Activated T-cell treated with anti-CD3 and anti-CD28 coated beads for 48 hours (primary cell): ENCODE measurements at regions not wholly inside any gene's neighbourhood (a gene's known extent, or its start where the extent isn't known, plus 50 kb on each side); places are given as distances from the start of the nearest gene placed in this dataset.

Experiments
- DNase-seq: peaks from one replicate; pipeline ENCODE4 v3.0.0-alpha.2; 2020; ENCODE audit warnings: low read depth

GRCh38 chr6:156126535-156126934 lies 650.6 kb upstream of the ARID1B start:
- DNase-seq, result no peak

- no peak for DNase-seq
These were observed 651.3 kb upstream of the ARID1B start for GRCh38 chr6:156125844-156126243.

GRCh38 chr6:156123731-156124130 lies 653.4 kb upstream of the ARID1B start:
- DNase-seq, result no peak

- no peak for DNase-seq
These were observed 655.2 kb upstream of the ARID1B start for GRCh38 chr6:156121973-156122372.

- no peak for DNase-seq
These were observed 658.9 kb upstream of the NOX3 start for GRCh38 chr6:156114541-156114940.

GRCh38 chr6:156113631-156114030 lies 658.0 kb upstream of the NOX3 start:
- no peak for DNase-seq

GRCh38 chr6:156111913-156112312 lies 656.3 kb upstream of the NOX3 start:
- no peak for DNase-seq

GRCh38 chr6:156110249-156110648 lies 654.6 kb upstream of the NOX3 start:
- no peak for DNase-seq

- DNase-seq, result no peak
These were observed 654.1 kb upstream of the NOX3 start for GRCh38 chr6:156109713-156110112.

GRCh38 chr6:156107624-156108101 lies 652.0 kb upstream of the NOX3 start:
- DNase-seq, result no peak

- DNase-seq, result no peak
These were observed 646.5 kb upstream of the NOX3 start for GRCh38 chr6:156102129-156102528.

GRCh38 chr6:156098839-156099238 lies 643.2 kb upstream of the NOX3 start:
- no peak for DNase-seq

GRCh38 chr6:156087487-156087886 lies 631.8 kb upstream of the NOX3 start:
- no peak for DNase-seq

- DNase-seq, result no peak
These were observed 626.4 kb upstream of the NOX3 start for GRCh38 chr6:156082012-156082411.

- no peak for DNase-seq
These were observed 624.7 kb upstream of the NOX3 start for GRCh38 chr6:156080371-156080770.

GRCh38 chr6:156068881-156069280 lies 613.2 kb upstream of the NOX3 start:
- DNase-seq, result no peak

GRCh38 chr6:156065849-156066248 lies 610.2 kb upstream of the NOX3 start:
- no peak for DNase-seq

- no peak for DNase-seq
These were observed 606.5 kb upstream of the NOX3 start for GRCh38 chr6:156062091-156062563.

- no peak for DNase-seq
These were observed 605.8 kb upstream of the NOX3 start for GRCh38 chr6:156061465-156061864.

- DNase-seq, result no peak
These were observed 604.4 kb upstream of the NOX3 start for GRCh38 chr6:156060013-156060412.

- no peak for DNase-seq
These were observed 602.7 kb upstream of the NOX3 start for GRCh38 chr6:156058356-156058755.

- no peak for DNase-seq
These were observed 602.2 kb upstream of the NOX3 start for GRCh38 chr6:156057869-156058268.

- no peak for DNase-seq
These were observed 600.4 kb upstream of the NOX3 start for GRCh38 chr6:156056085-156056484.

GRCh38 chr6:156053626-156054025 lies 598.0 kb upstream of the NOX3 start:
- no peak for DNase-seq
